ENCODE measurements at regions not wholly inside any gene's neighbourhood (a gene's known extent, or its start where the extent isn't known, plus 50 kb on each side); places are given as distances from the start of the nearest gene placed in this dataset.

DNA sequence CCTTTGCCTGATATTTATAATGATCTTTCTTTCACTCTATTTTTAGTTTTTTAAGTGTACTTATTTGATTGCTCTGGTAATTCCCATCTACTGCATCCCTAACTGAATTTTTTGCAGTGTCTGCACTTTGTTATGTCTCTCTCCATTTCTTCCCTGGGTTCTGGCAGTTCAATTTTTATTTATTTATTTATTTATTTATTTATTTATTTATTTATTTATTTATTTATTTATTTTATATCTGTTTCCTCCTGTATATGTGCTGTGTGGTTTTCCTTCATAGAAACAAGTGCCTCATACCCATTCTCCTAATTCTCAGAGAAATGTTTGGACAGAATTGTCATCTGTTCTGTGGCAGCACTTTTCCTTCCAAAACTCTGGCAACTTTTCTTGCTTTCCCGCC lies 2370.8 kb upstream of the WWC1 start:
- TF ChIP-seq CEBPB (IDR thresholded peaks at IDR 0.05; ENCODE audit: borderline replicate concordance in 1 of 2, low read depth in 2 of 2, low read length in 2 of 2), result no peak
- TF ChIP-seq, protein P1, sequence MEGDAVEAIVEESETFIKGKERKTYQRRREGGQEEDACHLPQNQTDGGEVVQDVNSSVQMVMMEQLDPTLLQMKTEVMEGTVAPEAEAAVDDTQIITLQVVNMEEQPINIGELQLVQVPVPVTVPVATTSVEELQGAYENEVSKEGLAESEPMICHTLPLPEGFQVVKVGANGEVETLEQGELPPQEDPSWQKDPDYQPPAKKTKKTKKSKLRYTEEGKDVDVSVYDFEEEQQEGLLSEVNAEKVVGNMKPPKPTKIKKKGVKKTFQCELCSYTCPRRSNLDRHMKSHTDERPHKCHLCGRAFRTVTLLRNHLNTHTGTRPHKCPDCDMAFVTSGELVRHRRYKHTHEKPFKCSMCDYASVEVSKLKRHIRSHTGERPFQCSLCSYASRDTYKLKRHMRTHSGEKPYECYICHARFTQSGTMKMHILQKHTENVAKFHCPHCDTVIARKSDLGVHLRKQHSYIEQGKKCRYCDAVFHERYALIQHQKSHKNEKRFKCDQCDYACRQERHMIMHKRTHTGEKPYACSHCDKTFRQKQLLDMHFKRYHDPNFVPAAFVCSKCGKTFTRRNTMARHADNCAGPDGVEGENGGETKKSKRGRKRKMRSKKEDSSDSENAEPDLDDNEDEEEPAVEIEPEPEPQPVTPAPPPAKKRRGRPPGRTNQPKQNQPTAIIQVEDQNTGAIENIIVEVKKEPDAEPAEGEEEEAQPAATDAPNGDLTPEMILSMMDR (IDR thresholded peaks at IDR 0.05 in 2 of 3, conservative IDR thresholded peaks at IDR 0.05 in 1 of 3; ENCODE audit: control insufficient read depth in 2 of 3, extremely low read depth in 1 of 3, insufficient read depth in 1 of 3, low read depth in 3 of 3, low read length in 3 of 3), result no peak
- no peak for TF ChIP-seq ZNF217 (IDR thresholded peaks at IDR 0.05)
- no peak for TF ChIP-seq EP300 (IDR thresholded peaks at IDR 0.05; ENCODE audit: borderline replicate concordance in 1 of 2, control insufficient read depth in 1 of 2, low read depth in 2 of 2, low read length in 2 of 2)
- TF ChIP-seq JUND (IDR thresholded peaks at IDR 0.05; ENCODE audit: low read depth, low read length), result no peak
- no peak for TF ChIP-seq SPI1 (IDR thresholded peaks at IDR 0.05; ENCODE audit: borderline replicate concordance, insufficient read depth, low read depth, low read length)
- no peak for TF ChIP-seq BCL11A (IDR thresholded peaks at IDR 0.05; ENCODE audit: low read depth, low read length)
- TF ChIP-seq JUNB (IDR thresholded peaks at IDR 0.05), result no peak

Data from GM12878 (cell line).